Ishikawa (cell line): ENCODE measurements at regions not wholly inside any gene's neighbourhood (a gene's known extent, or its start where the extent isn't known, plus 50 kb on each side); places are given as distances from the start of the nearest gene placed in this dataset.

Source experiments
- CEBPB ChIP-seq: IDR thresholded peaks from 2 replicates; pipeline ENCODE4 v1.6.1; 2012
- CREB1 ChIP-seq: IDR thresholded peaks from 2 replicates; pipeline ENCODE4 v1.6.1; 2012; ENCODE audit warnings: low read depth
- EGR1 ChIP-seq: IDR thresholded peaks from 2 replicates; pipeline ENCODE4 v1.6.1; 2012
- EP300 ChIP-seq: IDR thresholded peaks from 2 replicates; pipeline ENCODE4 v1.6.1; 2012; ENCODE audit warnings: borderline replicate concordance
- FOXM1 ChIP-seq: IDR thresholded peaks from 2 replicates; pipeline ENCODE4 v1.6.1; 2012; ENCODE audit warnings: low read depth, borderline replicate concordance
- MAX ChIP-seq: IDR thresholded peaks from 2 replicates; pipeline ENCODE4 v1.6.1; 2012
- NFIC ChIP-seq: IDR thresholded peaks from 2 replicates; pipeline ENCODE4 v1.6.1; 2012
- RAD21 ChIP-seq: IDR thresholded peaks from 2 replicates; pipeline ENCODE4 v1.6.1; 2012; ENCODE audit warnings: low read depth
- REST ChIP-seq: IDR thresholded peaks from 2 replicates; pipeline ENCODE4 v1.6.1; 2012; ENCODE audit warnings: low read depth, mild to moderate bottlenecking
- TAF1 ChIP-seq: IDR thresholded peaks from 2 replicates; pipeline ENCODE4 v1.6.1; 2012; ENCODE audit warnings: low read depth, mild to moderate bottlenecking
- TCF12 ChIP-seq: IDR thresholded peaks from 2 replicates; pipeline ENCODE4 v1.6.1; 2012; ENCODE audit warnings: low read depth
- TEAD4 ChIP-seq: IDR thresholded peaks from 2 replicates; pipeline ENCODE4 v1.6.1; 2012
- USF1 ChIP-seq: IDR thresholded peaks from 2 replicates; pipeline ENCODE4 v1.6.1; 2012
- YY1 ChIP-seq: IDR thresholded peaks from 2 replicates; pipeline ENCODE4 v1.6.1; 2012; ENCODE audit warnings: low read depth
- ZBTB7A ChIP-seq: IDR thresholded peaks from 2 replicates; pipeline ENCODE4 v1.6.1; 2012; ENCODE audit warnings: low read depth

- TF ChIP-seq NFIC, result no peak
- no peak for TF ChIP-seq REST
- no peak for TF ChIP-seq EGR1
Measured at GRCh38 chr7:115634633-115635032, 395.9 kb downstream of the TFEC start.

GRCh38 chr7:115632636-115633035 lies 397.9 kb downstream of the TFEC start:
- no peak for TF ChIP-seq TAF1
- TF ChIP-seq EGR1, result no peak
- TF ChIP-seq MAX, result no peak
- no peak for TF ChIP-seq CREB1
- TF ChIP-seq FOXM1, result no peak
- no peak for TF ChIP-seq EP300
- TF ChIP-seq USF1, result no peak
- TF ChIP-seq NFIC, result no peak
- no peak for TF ChIP-seq TCF12
- TF ChIP-seq TEAD4, result no peak
- TF ChIP-seq CEBPB, result no peak
- TF ChIP-seq RAD21, result no peak
- no peak for TF ChIP-seq REST
- TF ChIP-seq YY1, result no peak

GRCh38 chr7:115631782-115632181 lies 398.8 kb downstream of the TFEC start:
- TF ChIP-seq FOXM1 (no peak), USF1 (no peak), YY1 (no peak)

GRCh38 chr7:115630049-115630448 lies 400.5 kb downstream of the TFEC start:
- TF ChIP-seq TAF1 (no peak), ZBTB7A (no peak), TCF12 (no peak), FOXM1 (no peak), MAX (no peak), TEAD4 (no peak), EGR1 (no peak), USF1 (no peak), NFIC (no peak), EP300 (no peak), CEBPB (no peak), REST (no peak), YY1 (no peak), CREB1 (no peak), RAD21 (no peak)

GRCh38 chr7:115618676-115619075 lies 411.9 kb downstream of the TFEC start:
- no peak for TF ChIP-seq RAD21
- TF ChIP-seq TCF12, result no peak
